Muscle of leg (tissue), 3 donors: ENCODE measurements at regions not wholly inside any gene's neighbourhood (a gene's known extent, or its start where the extent isn't known, plus 50 kb on each side); places are given as distances from the start of the nearest gene placed in this dataset.
"Not testable (repeated sequence)": the region's sequence is repeated elsewhere in the genome, so short reads cannot be mapped to it uniquely, and the experiment has no call there.

Source experiments
- DNase-seq: peaks from one replicate; pipeline ENCODE4 v3.0.0; 2013
- H3K27ac ChIP-seq: one replicate; pipeline ENCODE4 v1.5.1; 2013; ENCODE audit warnings: mild to moderate bottlenecking, low read length, control low read depth
- H3K27me3 ChIP-seq: one replicate; pipeline ENCODE4 v1.6.1; 2013; ENCODE audit warnings: low read length; ENCODE audit not compliant: control insufficient read depth, insufficient read depth
- H3K36me3 ChIP-seq: one replicate; pipeline ENCODE4 v1.6.1; 2013; ENCODE audit warnings: low read length; ENCODE audit not compliant: control insufficient read depth, insufficient read depth
- H3K4me1 ChIP-seq: one replicate; pipeline ENCODE4 v1.6.1; 2013; ENCODE audit warnings: low read length; ENCODE audit not compliant: control insufficient read depth, insufficient read depth
- H3K4me3 ChIP-seq: one replicate; pipeline ENCODE4 v1.5.1; 2013; ENCODE audit warnings: low read length, control low read depth
- H3K9me3 ChIP-seq: replicated peaks from 2 replicates; pipeline ENCODE4 v1.6.1; 2013; ENCODE audit warnings: low read depth, low read length; ENCODE audit not compliant: control insufficient read depth
- WGBS: methylation state at CpG from one replicate; pipeline ENCODE4 v1.1.5; 2013; ENCODE audit warnings: missing lambda C conversion rate; ENCODE audit not compliant: insufficient coverage; 5-methylcytosine and 5-hydroxymethylcytosine counted together

DNA sequence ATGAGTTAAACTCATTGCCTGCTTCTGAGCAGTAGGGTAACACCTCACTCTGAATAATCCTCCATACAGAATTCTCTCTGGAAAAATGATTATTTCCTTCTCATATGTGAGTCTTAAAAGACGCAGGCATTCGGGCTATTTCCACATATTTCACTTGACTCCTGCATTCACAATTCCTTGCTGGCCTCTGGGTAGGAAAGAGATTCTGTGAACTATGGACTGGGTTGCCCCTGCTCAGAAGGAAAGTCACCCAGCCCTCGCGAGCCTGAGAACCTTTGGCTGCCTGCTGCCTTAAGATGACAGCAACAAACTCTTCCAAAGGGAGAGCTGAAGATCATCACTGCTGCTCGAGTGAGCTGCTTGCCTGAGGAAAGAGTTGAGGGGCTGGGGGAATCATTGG lies 216.8 kb downstream of the BAMBI start:
- Histone ChIP-seq H3K4me1 (peaks cover 8% of the 10 kb centered on the region), H3K27ac (no peak overlapping the region), H3K9me3 (no peaks in the 10 kb centered on the region), H3K4me3 (no peak overlapping the region), H3K27me3 (no peaks in the 10 kb centered on the region), H3K36me3 (no peaks in the 10 kb centered on the region)
- WGBS = no CpG with 5 or more reads among the region's 5 CpGs
- peak; percentile 52 for DNase-seq

DNA sequence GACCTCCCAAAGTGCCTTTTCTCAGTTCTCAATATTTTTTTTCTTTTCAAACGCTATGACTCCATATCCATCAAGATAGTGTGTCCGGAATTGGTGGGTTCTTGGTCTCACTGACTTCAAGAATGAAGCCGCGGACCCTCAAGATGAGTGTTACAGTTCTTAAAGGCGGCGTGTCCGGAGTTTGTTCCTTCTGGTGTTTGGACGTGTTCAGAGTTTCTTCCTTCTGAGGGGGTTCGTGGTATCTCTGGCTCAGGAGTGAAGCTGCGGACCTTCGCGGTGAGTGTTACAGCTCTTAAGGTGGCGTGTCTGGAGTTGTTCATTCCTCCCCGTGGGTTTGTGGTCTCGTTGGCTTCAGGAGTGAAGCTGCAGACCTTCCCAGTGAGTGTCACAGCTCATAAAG lies 218.3 kb downstream of the BAMBI start:
- H3K9me3 ChIP-seq, H3K27me3 ChIP-seq, H3K4me3 ChIP-seq, DNase-seq, H3K36me3 ChIP-seq, H3K27ac ChIP-seq, H3K4me1 ChIP-seq: not testable (repeated sequence)
- 87% methylated on average over 15 of the region's 15 CpGs for WGBS

DNA sequence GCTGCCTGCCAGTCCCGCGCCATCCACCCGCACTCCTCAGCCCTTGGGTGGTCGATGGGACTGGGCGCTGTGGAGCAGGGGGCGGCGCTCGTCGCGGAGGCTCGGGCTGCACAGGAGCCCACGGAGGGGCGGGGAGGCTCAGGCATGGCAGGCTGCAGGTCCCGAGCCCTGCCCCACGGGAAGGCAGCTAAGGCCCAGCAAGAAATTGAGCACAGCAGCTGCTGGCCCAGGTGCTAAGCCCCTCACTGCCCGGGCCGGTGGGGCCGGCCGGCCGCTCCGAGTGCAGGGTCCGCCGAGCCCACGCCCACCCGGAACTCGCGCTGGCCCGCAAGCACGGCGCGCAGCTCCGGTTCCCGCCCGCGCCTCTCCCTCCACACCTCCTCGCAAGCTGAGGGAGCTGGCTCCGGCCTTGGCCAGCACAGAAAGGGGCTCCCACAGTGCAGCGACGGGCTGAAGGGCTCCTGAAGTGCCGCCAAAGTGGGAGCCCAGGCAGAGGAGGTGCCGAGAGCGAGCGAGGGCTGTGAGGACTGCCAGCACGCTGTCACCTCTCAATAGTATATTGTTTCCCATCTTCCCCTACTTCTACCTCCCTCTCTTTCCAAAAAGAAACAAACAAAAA lies 219.6 kb downstream of the BAMBI start:
- not testable (repeated sequence) for H3K9me3 ChIP-seq, H3K4me1 ChIP-seq, H3K4me3 ChIP-seq, H3K27ac ChIP-seq, H3K27me3 ChIP-seq, DNase-seq, H3K36me3 ChIP-seq
- WGBS = 95% methylated on average over 39 of the region's 44 CpGs

DNA sequence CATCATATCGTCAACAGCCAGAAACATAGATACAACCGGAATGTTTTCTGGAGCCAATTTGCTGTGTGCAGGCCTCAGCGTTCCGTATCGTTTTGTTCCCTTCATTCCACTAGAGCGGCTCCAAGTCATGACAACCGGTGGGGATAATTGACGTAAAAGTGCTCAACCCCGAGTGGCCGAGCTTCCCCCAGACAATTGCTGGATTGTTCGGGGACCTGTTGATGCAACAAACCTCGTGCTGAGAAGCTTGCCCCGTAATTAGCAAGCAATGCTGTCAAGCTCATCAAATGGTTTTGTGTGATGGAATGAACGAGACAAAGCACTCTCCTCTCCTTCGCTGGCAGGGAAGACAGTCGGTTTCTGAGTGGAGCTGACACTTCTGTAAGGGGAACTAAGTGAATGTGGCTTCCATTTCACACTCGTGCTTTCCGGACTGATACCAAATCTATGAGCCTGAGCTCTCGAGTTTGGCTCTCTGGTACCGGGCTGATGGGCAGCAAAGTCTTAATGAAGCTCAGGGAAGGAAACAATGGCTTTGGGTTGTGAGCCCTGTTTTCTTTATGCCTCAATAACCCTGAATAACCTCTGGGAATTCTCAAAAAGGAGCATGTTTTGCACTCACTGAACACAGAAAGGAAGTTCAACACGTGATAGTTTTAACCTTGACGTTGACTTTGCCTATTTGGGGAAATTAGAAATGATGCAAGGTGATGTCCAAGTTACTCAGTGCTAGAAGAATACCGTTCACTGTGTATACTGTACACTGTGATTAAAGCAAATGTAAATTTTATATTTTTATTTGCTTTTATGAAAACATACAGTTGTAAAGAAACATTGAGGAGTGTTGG lies 220.5 kb downstream of the BAMBI start:
- H3K36me3 ChIP-seq = no peaks in the 10 kb centered on the region
- 80% methylated on average over 20 of the region's 23 CpGs for WGBS
- no peak for DNase-seq
- H3K9me3 ChIP-seq = no peaks in the 10 kb centered on the region
- H3K4me1 ChIP-seq = no peaks in the 10 kb centered on the region
- H3K27ac ChIP-seq = no peak overlapping the region
- no peak overlapping the region for H3K4me3 ChIP-seq
- peaks cover 2% of the 10 kb centered on the region for H3K27me3 ChIP-seq

DNA sequence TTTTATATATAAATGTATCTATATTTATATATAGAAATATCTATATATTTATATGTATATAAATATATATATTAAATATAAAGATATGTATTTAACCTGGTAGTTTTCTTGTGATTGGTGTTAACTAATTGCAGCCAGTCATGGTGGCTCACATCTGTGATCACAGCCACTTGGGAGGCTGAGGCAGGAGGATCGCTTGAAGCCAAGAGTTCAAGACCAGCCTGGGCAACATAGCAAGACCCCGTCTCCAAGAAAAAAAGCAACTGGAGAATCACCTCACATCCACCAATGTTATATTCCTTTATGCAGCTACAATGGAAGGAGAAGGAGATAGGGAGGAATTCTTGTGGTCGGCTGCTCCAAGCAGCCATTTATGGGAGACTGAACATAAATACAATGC lies 224.9 kb downstream of the BAMBI start:
- no peak overlapping the region for H3K27ac ChIP-seq

DNA sequence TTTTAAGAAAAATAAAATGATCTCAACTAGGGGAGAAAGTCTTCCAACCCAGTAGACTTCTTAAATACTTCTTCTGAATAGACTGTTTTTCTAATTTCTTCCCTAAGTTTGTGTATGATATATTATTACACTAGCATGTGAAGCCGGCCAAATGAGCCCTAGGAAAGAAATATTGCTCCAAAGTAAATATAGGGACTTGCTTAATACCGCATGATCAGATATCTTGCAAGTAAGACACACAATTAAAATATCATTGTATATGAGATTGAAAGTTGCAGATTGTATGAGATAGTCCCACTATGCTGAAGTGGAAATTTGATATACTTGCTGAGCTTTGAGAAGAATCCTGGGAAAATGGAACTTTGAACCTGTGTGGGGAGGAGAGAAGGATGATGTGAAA lies 225.7 kb downstream of the BAMBI start:
- no peaks in the 10 kb centered on the region for H3K36me3 ChIP-seq
- H3K9me3 ChIP-seq = no peaks in the 10 kb centered on the region

More for the DNA sequence above, 224.9 kb downstream of the BAMBI start:
- WGBS = no CpG with 5 or more reads among the region's 3 CpGs
- Histone ChIP-seq H3K4me3 (no peak overlapping the region), H3K27me3 (peaks cover 2% of the 10 kb centered on the region), H3K9me3 (no peaks in the 10 kb centered on the region), H3K36me3 (no peaks in the 10 kb centered on the region), H3K4me1 (no peaks in the 10 kb centered on the region)
- DNase-seq = no peak

DNA sequence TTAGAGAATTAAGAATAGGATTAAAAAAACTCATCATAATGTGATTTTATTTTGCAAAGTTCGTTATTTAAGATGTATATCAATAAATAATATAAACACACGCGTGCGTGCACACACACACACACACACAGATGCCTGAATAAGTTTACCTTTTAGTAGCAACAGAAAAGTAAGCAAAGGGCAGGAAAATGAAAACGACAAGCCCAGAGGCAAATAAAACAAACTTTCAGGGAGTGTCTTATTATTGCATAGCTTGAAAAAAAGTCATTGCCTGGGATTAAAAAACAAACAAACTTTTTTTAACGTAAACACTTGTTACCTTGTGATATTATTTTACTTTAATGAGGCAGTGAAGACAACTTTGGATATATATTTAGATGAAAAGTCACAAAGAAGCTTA lies 226.4 kb downstream of the BAMBI start:
- H3K27me3 ChIP-seq = peaks cover 2% of the 10 kb centered on the region
- WGBS = no CpG with 5 or more reads among the region's 6 CpGs
- DNase-seq = no peak
- H3K27ac ChIP-seq = no peak overlapping the region
- no peaks in the 10 kb centered on the region for H3K4me1 ChIP-seq
- no peaks in the 10 kb centered on the region for H3K36me3 ChIP-seq
- H3K4me3 ChIP-seq = no peak overlapping the region
- H3K9me3 ChIP-seq = no peaks in the 10 kb centered on the region

More for the DNA sequence above, 225.7 kb downstream of the BAMBI start:
- no CpG with 5 or more reads among the region's 2 CpGs for WGBS
- H3K27ac ChIP-seq = no peak overlapping the region
- no peaks in the 10 kb centered on the region for H3K4me1 ChIP-seq
- no peak for DNase-seq
- no peak overlapping the region for H3K4me3 ChIP-seq
- peaks cover 2% of the 10 kb centered on the region for H3K27me3 ChIP-seq

DNA sequence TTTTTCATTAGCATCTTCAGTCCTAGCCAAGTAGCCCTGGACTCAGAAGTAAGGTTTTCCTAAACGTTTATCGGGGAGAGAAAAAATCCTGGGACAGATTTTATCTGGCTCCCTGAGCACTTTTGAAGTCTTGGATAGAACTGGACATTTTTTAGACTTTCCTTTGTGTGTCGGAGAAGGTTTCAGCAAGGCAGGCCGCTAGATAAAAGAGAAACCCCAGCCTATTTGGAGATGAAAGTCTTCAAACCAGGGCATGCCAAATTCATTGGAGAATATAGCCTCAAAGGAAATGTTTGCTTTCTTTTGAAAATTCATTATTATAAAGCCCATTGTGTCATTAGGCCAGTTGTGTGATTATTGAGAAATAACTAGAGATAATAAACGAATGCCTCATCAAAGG lies 228.1 kb downstream of the BAMBI start:
- no peak overlapping the region for H3K4me3 ChIP-seq
- no peak for DNase-seq
- H3K4me1 ChIP-seq = no peaks in the 10 kb centered on the region
- H3K9me3 ChIP-seq = no peaks in the 10 kb centered on the region
- H3K36me3 ChIP-seq = no peaks in the 10 kb centered on the region
- no peak overlapping the region for H3K27ac ChIP-seq
- peaks cover 2% of the 10 kb centered on the region for H3K27me3 ChIP-seq
- WGBS = 63% methylated on average over 3 of the region's 5 CpGs

DNA sequence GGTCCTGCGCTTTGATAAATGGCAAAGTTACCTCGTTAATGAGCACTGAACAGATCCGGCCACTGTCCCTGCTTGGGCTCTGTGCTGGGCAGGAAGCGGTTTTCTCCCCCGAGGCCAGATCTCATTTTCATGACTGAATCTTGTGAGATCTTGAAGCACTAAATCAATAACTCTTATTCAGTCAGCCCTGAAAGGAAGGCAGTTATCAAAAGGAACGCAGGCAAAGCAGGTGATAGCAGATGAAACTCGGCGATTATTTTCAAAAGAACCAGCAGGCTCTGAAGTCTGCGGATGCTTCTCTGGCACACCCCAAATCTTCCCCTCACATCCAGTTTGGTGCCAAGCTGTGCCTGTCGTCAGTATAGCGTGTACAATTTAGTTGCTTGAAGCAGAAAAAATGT lies 228.7 kb downstream of the BAMBI start:
- H3K9me3 ChIP-seq = no peaks in the 10 kb centered on the region
- no peak for DNase-seq
- no peaks in the 10 kb centered on the region for H3K36me3 ChIP-seq
- H3K27ac ChIP-seq = no peak overlapping the region
- peaks cover 2% of the 10 kb centered on the region for H3K27me3 ChIP-seq
- 44% methylated on average over 3 of the region's 11 CpGs for WGBS
- no peak overlapping the region for H3K4me3 ChIP-seq
- H3K4me1 ChIP-seq = no peaks in the 10 kb centered on the region

DNA sequence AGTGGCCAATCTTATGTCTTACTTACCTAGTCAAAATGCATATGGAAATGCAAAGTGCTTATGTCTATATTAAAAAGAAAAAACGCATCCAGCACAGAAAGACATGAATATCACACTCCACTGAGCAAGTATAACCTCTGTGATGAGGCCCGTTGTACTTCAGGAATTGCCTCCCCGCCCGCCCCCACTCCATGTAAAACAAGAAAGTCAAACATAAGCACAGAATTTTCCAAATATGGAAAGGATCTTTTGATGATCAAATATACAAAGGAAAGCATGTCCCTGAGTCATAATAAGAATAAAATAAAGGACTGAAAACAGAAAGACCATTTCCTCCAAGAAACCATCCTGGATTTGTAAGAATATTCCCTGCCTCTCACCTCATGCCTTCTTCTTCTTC lies 229.1 kb downstream of the BAMBI start:
- Histone ChIP-seq H3K4me1 (no peaks in the 10 kb centered on the region), H3K4me3 (no peak overlapping the region), H3K9me3 (no peaks in the 10 kb centered on the region), H3K27me3 (peaks cover 2% of the 10 kb centered on the region), H3K36me3 (no peaks in the 10 kb centered on the region), H3K27ac (no peak overlapping the region)
- WGBS = no CpG with 5 or more reads among the region's 4 CpGs
- DNase-seq = no peak
